ENCODE measurements at regions not wholly inside any gene's neighbourhood (a gene's known extent, or its start where the extent isn't known, plus 50 kb on each side); places are given as distances from the start of the nearest gene placed in this dataset.

DNA sequence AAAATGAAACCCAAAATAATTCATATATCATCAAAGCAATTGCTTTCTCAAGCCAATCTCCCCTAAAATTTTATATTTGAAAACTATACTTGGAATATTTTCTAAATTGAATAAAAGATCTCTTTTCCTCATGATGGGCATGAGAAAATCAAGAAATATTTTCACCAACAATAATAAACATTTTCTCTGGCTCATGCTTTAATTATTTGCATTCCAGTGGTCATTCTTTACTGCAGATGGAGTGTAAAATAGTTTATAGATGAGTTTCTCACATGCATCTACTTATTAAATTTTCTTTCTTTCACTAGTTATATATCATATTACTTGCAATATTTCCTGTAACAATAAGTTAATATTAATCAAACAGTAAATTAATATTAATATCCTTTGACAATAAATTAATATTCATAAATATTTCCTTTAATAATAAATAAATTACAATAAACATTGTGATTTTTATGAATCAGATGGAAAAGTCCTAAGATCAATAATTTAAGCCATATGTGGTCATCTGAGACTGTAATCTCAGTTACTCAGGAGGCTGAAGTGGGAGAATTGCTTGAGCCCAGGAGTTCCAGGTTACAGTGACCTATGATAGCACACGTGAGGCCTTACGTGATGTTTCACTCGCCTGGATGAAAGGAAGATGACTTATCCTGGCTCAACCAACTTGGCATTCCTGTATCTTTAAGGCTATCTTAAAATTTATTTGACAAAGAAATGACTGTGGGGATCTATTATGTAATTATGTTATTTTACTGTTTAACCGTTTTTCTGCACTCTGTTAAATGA, 958.8 kb downstream of the ZPLD1 start:
- TF ChIP-seq, protein P1, sequence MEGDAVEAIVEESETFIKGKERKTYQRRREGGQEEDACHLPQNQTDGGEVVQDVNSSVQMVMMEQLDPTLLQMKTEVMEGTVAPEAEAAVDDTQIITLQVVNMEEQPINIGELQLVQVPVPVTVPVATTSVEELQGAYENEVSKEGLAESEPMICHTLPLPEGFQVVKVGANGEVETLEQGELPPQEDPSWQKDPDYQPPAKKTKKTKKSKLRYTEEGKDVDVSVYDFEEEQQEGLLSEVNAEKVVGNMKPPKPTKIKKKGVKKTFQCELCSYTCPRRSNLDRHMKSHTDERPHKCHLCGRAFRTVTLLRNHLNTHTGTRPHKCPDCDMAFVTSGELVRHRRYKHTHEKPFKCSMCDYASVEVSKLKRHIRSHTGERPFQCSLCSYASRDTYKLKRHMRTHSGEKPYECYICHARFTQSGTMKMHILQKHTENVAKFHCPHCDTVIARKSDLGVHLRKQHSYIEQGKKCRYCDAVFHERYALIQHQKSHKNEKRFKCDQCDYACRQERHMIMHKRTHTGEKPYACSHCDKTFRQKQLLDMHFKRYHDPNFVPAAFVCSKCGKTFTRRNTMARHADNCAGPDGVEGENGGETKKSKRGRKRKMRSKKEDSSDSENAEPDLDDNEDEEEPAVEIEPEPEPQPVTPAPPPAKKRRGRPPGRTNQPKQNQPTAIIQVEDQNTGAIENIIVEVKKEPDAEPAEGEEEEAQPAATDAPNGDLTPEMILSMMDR (IDR thresholded peaks at IDR 0.05), result no peak
- no peak for TF ChIP-seq EP300 (IDR thresholded peaks at IDR 0.05)
